Activated T-cell treated with anti-CD3 and anti-CD28 coated beads for 1 hour (primary cell): ENCODE measurements at regions not wholly inside any gene's neighbourhood (a gene's known extent, or its start where the extent isn't known, plus 50 kb on each side); places are given as distances from the start of the nearest gene placed in this dataset.

Source experiments
- DNase-seq: peaks from one replicate; pipeline ENCODE4 v3.0.0-alpha.2; 2020; ENCODE audit warnings: low read depth

GRCh38 chr9:16133032-16133431 lies 580.2 kb downstream of the CCDC171 start:
- no peak for DNase-seq

- DNase-seq, result no peak
Measured at GRCh38 chr9:16133556-16134227, 580.8 kb downstream of the CCDC171 start.

GRCh38 chr9:16134351-16134750 lies 581.5 kb downstream of the CCDC171 start:
- DNase-seq, result no peak

- no peak for DNase-seq
Measured at GRCh38 chr9:16135968-16136367, 583.1 kb downstream of the CCDC171 start.

- DNase-seq, result no peak
Measured at GRCh38 chr9:16136451-16136850, 583.6 kb downstream of the CCDC171 start.

- DNase-seq, result no peak
Measured at GRCh38 chr9:16136961-16137360, 584.1 kb downstream of the CCDC171 start.

GRCh38 chr9:16138561-16139491 lies 586.0 kb downstream of the CCDC171 start:
- no peak for DNase-seq

- DNase-seq, result no peak
Measured at GRCh38 chr9:16139774-16140173, 586.9 kb downstream of the CCDC171 start.

- DNase-seq, result no peak
Measured at GRCh38 chr9:16143310-16143709, 590.5 kb downstream of the CCDC171 start.

GRCh38 chr9:16143947-16144890 lies 591.4 kb downstream of the CCDC171 start:
- DNase-seq, result no peak

GRCh38 chr9:16145196-16145950 lies 592.5 kb downstream of the CCDC171 start:
- DNase-seq, result no peak

GRCh38 chr9:16147726-16148125 lies 594.9 kb downstream of the CCDC171 start:
- DNase-seq, result no peak

- DNase-seq, result no peak
Measured at GRCh38 chr9:16150501-16150900, 597.7 kb downstream of the CCDC171 start.

- no peak for DNase-seq
Measured at GRCh38 chr9:16150938-16151650, 598.3 kb downstream of the CCDC171 start.

- no peak for DNase-seq
Measured at GRCh38 chr9:16152276-16153101, 599.6 kb downstream of the CCDC171 start.

GRCh38 chr9:16153221-16153620 lies 600.4 kb downstream of the CCDC171 start:
- DNase-seq, result no peak

- no peak for DNase-seq
Measured at GRCh38 chr9:16153741-16154140, 600.9 kb downstream of the CCDC171 start.

GRCh38 chr9:16154521-16155078 lies 601.8 kb downstream of the CCDC171 start:
- DNase-seq, result peak; percentile 2

GRCh38 chr9:16155878-16156277 lies 603.0 kb downstream of the CCDC171 start:
- DNase-seq, result no peak

- no peak for DNase-seq
Measured at GRCh38 chr9:16157216-16157615, 604.4 kb downstream of the CCDC171 start.
